WERI-Rb-1 (cell line): ENCODE measurements at regions not wholly inside any gene's neighbourhood (a gene's known extent, or its start where the extent isn't known, plus 50 kb on each side); places are given as distances from the start of the nearest gene placed in this dataset.
A peak's percentile ranks its signal among the peaks of the same experiment; 100 is the strongest.

Source experiments
- DNase-seq: peaks from one replicate; pipeline ENCODE4 v3.0.0-alpha.2; 2020
- H3K27ac ChIP-seq: fragments of 250-450 bp; sonication (Bioruptor Pico); 2 replicates; pipeline ENCODE4 v1.5.1; 2020; ENCODE audit warnings: mild to moderate bottlenecking, moderate library complexity
- H3K27me3 ChIP-seq: fragments of 250-450 bp; sonication (Bioruptor Pico); 2 replicates; pipeline ENCODE4 v1.5.1; 2021; ENCODE audit warnings: mild to moderate bottlenecking, low read depth, moderate library complexity; ENCODE audit not compliant: insufficient read depth, severe bottlenecking
- H3K36me3 ChIP-seq: fragments of 250-450 bp; sonication (Bioruptor Pico); 2 replicates; pipeline ENCODE4 v1.5.1; 2020; ENCODE audit warnings: mild to moderate bottlenecking, moderate library complexity
- H3K4me3 ChIP-seq: 2 replicates; pipeline ENCODE4 v1.5.1; 2011; ENCODE audit warnings: low read depth, mild to moderate bottlenecking, control low read depth, low read length
- H3K9me3 ChIP-seq: fragments of 250-450 bp; sonication (Bioruptor Pico); 2 replicates; pipeline ENCODE4 v1.5.1; 2021; ENCODE audit warnings: mild to moderate bottlenecking, moderate library complexity; ENCODE audit not compliant: severe bottlenecking
- TF ChIP-seq, protein P1 (sequence below): IDR thresholded peaks from 2 replicates; pipeline ENCODE4 v1.5.1; 2011; ENCODE audit warnings: low read depth, mild to moderate bottlenecking, control low read depth, inconsistent platforms, low read length

DNA sequence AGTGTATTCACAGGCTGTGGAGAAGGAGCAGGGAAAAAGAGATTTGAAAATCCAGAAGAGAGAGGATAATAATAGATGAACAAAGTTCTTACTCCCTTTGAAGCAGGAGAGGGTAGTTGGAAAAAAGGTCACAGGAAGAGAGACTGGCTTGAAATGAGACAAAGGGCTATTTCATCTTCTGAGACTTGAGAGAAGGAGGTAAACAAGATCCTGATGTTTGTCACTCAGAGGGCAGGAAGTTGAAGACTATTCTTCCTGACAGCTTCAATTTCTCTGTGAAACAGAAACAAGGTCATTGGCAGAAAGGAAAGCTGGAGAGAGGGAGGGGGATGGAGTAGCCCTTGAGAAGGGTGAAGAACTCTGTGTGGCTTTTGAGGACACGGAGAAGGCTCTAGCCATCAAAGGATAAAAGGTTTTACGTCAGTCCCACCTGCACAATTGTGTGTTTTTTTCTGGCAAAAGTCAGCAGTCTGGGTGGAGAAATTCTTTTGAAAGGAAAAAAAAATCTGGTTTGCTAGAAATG, 216.1 kb upstream of the STEAP4 start:
- Histone ChIP-seq H3K4me3 (no peak overlapping the region), H3K27me3 (no peaks in the 10 kb centered on the region), H3K36me3 (no peaks in the 10 kb centered on the region), H3K27ac (no peak overlapping the region), H3K9me3 (no peaks in the 10 kb centered on the region)
- TF ChIP-seq, protein P1, sequence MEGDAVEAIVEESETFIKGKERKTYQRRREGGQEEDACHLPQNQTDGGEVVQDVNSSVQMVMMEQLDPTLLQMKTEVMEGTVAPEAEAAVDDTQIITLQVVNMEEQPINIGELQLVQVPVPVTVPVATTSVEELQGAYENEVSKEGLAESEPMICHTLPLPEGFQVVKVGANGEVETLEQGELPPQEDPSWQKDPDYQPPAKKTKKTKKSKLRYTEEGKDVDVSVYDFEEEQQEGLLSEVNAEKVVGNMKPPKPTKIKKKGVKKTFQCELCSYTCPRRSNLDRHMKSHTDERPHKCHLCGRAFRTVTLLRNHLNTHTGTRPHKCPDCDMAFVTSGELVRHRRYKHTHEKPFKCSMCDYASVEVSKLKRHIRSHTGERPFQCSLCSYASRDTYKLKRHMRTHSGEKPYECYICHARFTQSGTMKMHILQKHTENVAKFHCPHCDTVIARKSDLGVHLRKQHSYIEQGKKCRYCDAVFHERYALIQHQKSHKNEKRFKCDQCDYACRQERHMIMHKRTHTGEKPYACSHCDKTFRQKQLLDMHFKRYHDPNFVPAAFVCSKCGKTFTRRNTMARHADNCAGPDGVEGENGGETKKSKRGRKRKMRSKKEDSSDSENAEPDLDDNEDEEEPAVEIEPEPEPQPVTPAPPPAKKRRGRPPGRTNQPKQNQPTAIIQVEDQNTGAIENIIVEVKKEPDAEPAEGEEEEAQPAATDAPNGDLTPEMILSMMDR, result no peak
- DNase-seq, result no peak

DNA sequence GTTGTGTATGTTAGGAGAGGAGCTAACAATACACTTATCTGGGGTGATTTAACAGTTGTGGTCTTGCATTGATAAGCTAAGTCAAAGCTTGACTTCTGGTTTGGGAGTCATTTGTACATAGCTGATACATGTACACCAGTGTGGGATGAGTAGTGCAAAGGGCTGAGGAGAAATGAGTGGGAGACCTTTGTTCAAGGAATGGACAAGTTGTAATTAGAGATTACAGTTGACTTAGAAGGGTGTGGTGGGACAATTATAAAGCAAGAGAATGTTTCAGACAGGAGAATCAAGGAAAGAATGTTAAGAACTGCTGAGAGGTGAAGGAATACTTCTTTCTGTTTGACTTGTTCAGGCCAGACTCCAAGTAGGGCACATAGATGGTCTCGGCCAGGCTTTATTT, 209.7 kb upstream of the STEAP4 start:
- DNase-seq, result no peak
- Histone ChIP-seq H3K27ac (no peak overlapping the region), H3K36me3 (no peaks in the 10 kb centered on the region), H3K4me3 (no peak overlapping the region), H3K9me3 (no peaks in the 10 kb centered on the region), H3K27me3 (no peaks in the 10 kb centered on the region)
- TF ChIP-seq, protein P1, result no peak

DNA sequence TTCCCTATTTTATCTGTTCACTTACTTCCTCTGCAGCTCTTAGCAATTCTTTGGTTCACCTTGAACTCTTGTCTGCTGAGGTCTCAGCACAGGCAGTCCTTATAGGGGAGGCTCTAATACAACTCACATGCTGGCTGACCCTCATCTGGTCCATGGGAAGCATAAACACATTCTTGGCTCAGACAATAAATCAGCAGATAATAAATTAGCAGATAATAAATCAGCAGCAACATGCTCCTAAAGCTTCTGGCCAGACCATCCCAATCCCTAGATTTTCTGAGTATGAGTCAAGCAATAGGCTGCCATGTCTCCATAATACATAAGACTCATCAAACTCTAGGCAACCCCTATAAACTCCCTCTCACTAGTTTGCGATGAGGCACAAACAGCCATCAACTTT, 208.6 kb upstream of the STEAP4 start:
- H3K36me3 ChIP-seq, result no peaks in the 10 kb centered on the region
- H3K9me3 ChIP-seq, result no peaks in the 10 kb centered on the region
- DNase-seq, result no peak
- H3K4me3 ChIP-seq, result no peak overlapping the region
- TF ChIP-seq, protein P1, result no peak
- H3K27ac ChIP-seq, result no peak overlapping the region
- H3K27me3 ChIP-seq, result no peaks in the 10 kb centered on the region

DNA sequence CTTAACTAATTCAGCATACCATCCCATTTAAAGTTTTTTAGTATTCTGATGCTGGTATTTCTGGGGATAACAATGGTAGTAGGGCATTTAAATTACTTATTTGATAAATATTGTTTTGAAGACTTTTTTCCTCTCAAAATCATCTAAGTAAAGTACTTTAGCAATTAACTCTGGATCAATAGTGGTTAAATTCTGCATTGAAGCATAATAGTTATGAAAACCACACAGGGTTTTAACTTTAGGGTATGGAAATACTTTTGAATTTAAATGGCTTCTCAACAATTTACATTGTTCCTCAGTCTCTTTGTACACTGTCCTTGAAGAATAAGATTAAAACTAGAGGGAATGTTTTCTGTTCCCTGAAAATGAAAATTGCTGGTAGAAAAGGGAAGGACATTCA, 202.6 kb upstream of the STEAP4 start:
- Histone ChIP-seq H3K4me3 (no peak overlapping the region), H3K27me3 (no peaks in the 10 kb centered on the region), H3K9me3 (no peaks in the 10 kb centered on the region), H3K27ac (no peak overlapping the region), H3K36me3 (no peaks in the 10 kb centered on the region)
- TF ChIP-seq, protein P1, result no peak
- no peak for DNase-seq

DNA sequence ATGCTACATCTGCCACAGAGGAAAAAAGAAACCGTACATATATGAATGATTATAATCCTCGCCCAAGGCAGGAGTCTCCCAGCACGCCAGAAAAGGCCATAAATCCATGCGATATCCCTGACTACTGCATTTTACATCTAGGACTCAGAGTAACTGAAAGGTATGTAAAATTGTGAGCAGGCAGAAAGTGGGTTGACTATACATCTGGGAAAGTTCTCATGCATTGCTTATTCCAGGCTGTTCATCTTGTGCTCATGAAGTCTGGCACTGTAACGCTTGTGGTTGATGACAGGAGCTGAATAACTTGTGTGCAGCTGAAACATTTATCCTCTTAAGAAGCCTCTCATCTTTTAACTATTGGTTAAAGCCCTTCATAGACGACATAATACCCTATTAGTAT, 193.4 kb upstream of the STEAP4 start:
- H3K27me3 ChIP-seq, result no peaks in the 10 kb centered on the region
- peak; percentile 16 for DNase-seq
- H3K27ac ChIP-seq, result no peak overlapping the region
- H3K9me3 ChIP-seq, result no peaks in the 10 kb centered on the region
- TF ChIP-seq, protein P1, result no peak
- no peak overlapping the region for H3K4me3 ChIP-seq
- H3K36me3 ChIP-seq, result no peaks in the 10 kb centered on the region

DNA sequence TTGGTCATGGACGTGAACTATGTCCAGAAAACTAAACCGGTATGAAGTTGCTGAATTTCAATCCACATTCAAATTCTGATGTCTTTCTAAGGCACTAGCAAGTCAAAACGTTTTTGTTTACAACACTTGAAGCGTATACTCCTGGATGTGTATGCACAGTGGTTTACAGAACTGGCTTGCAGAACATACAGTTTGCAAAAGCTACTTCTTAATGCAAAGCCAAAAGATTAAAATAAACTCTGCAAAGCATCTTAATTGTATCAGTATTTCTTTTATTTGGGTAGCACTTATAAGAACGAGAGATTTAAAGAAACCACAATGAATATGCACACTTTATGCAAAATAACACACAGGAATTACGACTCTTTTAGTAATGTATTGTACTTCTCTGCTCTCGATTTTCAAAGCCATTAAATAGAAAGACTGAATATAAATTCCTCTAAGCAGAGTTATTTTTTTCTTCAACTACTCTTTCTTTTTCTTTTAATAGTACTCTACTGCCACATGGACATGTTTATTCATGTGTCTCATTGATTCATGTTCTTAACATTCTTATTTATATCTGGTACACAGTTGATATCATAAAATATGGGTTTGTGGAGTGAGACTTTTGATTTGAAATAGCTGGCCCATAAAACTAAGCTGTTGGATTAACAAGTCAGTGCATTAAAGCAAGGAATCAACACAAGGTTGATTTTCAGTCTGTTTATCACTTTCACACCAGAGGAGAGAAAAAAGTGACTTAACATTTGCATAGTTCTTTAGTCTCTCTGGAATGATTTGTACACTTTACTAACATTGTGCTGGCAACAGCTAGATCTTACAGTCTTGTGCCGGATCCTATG, 189.4 kb upstream of the STEAP4 start:
- Histone ChIP-seq H3K36me3 (no peaks in the 10 kb centered on the region), H3K4me3 (no peak overlapping the region), H3K9me3 (no peaks in the 10 kb centered on the region), H3K27me3 (no peaks in the 10 kb centered on the region), H3K27ac (no peak overlapping the region)
- TF ChIP-seq, protein P1, result no peak
- DNase-seq, result no peak
